RWPE2 (cell line): ENCODE measurements at regions not wholly inside any gene's neighbourhood (a gene's known extent, or its start where the extent isn't known, plus 50 kb on each side); places are given as distances from the start of the nearest gene placed in this dataset.
"Not testable (repeated sequence)": the region's sequence is repeated elsewhere in the genome, so short reads cannot be mapped to it uniquely, and the experiment has no call there.

Experiments
- ATAC-seq: fragments of 200-7000 bp; cut with Tn5 transposase; 3 replicates; pipeline ENCODE4 v1.9.1; 2021; ENCODE audit warnings: low read depth
- DNase-seq: peaks from one replicate; pipeline ENCODE4 v3.0.0-alpha.2; 2020; ENCODE audit warnings: low spot score
- H3K27ac ChIP-seq: fragments of 450-650 bp; 2 replicates; pipeline ENCODE4 v1.5.1; 2017; ENCODE audit warnings: mild to moderate bottlenecking; ENCODE audit not compliant: poor library complexity, severe bottlenecking
- H3K27me3 ChIP-seq: fragments of 250-450 bp; sonication (Bioruptor Pico); 2 replicates; pipeline ENCODE4 v1.5.1; 2021; ENCODE audit warnings: mild to moderate bottlenecking, moderate library complexity; ENCODE audit not compliant: insufficient read depth, poor library complexity, severe bottlenecking
- H3K36me3 ChIP-seq: fragments of 250-450 bp; sonication (Bioruptor Pico); 2 replicates; pipeline ENCODE4 v1.5.1; 2020; ENCODE audit warnings: low read depth, mild to moderate bottlenecking, moderate library complexity
- H3K4me1 ChIP-seq: fragments of 250-450 bp; sonication (Bioruptor Pico); 2 replicates; pipeline ENCODE4 v1.5.1; 2021; ENCODE audit warnings: mild to moderate bottlenecking, moderate library complexity; ENCODE audit not compliant: insufficient read depth, poor library complexity, severe bottlenecking
- H3K4me3 ChIP-seq: fragments of 250-450 bp; sonication (Bioruptor Pico); 2 replicates; pipeline ENCODE4 v1.5.1; 2021; ENCODE audit warnings: mild to moderate bottlenecking, moderate library complexity; ENCODE audit not compliant: severe bottlenecking
- H3K9me3 ChIP-seq: fragments of 250-450 bp; sonication (Bioruptor Pico); 2 replicates; pipeline ENCODE4 v1.5.1; 2021; ENCODE audit warnings: mild to moderate bottlenecking, moderate library complexity; ENCODE audit not compliant: severe bottlenecking
- TF ChIP-seq, protein P1 (sequence below): fragments of 450-650 bp; IDR thresholded peaks from one replicate; pipeline ENCODE4 v1.5.1; 2017; ENCODE audit warnings: mild to moderate bottlenecking, moderate library complexity; ENCODE audit not compliant: poor library complexity, severe bottlenecking

GRCh38 chr2:7758073-7758759 lies 841.0 kb downstream of the RNF144A start:
- no peak overlapping the region for H3K27ac ChIP-seq
- no peaks in the 10 kb centered on the region for H3K4me1 ChIP-seq
- no peaks in the 10 kb centered on the region for H3K27me3 ChIP-seq
- peaks cover 4% of the 10 kb centered on the region for H3K9me3 ChIP-seq
- no peaks in the 10 kb centered on the region for H3K36me3 ChIP-seq
- H3K4me3 ChIP-seq, result no peak overlapping the region
- ATAC-seq, result no peak
- no peak for DNase-seq
- TF ChIP-seq, protein P1, sequence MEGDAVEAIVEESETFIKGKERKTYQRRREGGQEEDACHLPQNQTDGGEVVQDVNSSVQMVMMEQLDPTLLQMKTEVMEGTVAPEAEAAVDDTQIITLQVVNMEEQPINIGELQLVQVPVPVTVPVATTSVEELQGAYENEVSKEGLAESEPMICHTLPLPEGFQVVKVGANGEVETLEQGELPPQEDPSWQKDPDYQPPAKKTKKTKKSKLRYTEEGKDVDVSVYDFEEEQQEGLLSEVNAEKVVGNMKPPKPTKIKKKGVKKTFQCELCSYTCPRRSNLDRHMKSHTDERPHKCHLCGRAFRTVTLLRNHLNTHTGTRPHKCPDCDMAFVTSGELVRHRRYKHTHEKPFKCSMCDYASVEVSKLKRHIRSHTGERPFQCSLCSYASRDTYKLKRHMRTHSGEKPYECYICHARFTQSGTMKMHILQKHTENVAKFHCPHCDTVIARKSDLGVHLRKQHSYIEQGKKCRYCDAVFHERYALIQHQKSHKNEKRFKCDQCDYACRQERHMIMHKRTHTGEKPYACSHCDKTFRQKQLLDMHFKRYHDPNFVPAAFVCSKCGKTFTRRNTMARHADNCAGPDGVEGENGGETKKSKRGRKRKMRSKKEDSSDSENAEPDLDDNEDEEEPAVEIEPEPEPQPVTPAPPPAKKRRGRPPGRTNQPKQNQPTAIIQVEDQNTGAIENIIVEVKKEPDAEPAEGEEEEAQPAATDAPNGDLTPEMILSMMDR, result no peak

GRCh38 chr2:7759898-7760297 lies 842.7 kb downstream of the RNF144A start:
- Histone ChIP-seq H3K27ac (no peak overlapping the region), H3K4me3 (no peak overlapping the region), H3K27me3 (no peaks in the 10 kb centered on the region), H3K4me1 (no peaks in the 10 kb centered on the region), H3K36me3 (no peaks in the 10 kb centered on the region), H3K9me3 (peaks cover 6% of the 10 kb centered on the region)
- TF ChIP-seq, protein P1, result no peak
- no peak for DNase-seq
- ATAC-seq, result no peak

GRCh38 chr2:7763418-7763817 lies 846.2 kb downstream of the RNF144A start:
- ATAC-seq, DNase-seq, H3K9me3 ChIP-seq, H3K4me3 ChIP-seq, H3K4me1 ChIP-seq, H3K27me3 ChIP-seq, H3K36me3 ChIP-seq, H3K27ac ChIP-seq: not testable (repeated sequence)

DNA sequence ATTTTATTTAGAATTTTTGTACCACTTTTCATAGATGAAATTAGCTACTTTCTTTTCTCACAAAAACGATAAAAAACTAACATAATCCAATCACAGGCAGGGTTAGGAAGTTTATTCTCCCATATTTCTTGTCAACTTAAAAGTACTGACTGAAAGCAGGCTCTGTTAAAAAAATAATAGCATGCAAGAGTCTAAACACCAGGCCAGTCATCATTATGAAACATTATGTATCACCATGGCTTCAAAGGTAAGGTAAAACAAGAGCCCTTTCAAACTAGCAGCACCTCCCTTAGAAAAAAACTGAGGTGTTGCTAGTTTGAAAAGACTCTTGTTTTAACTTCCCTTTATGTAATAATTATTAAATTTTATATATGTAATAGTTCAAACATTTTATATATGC lies 848.0 kb downstream of the RNF144A start:
- Histone ChIP-seq H3K4me3 (no peak overlapping the region), H3K27me3 (no peaks in the 10 kb centered on the region), H3K9me3 (peaks cover 2% of the 10 kb centered on the region), H3K27ac (no peak overlapping the region), H3K36me3 (no peaks in the 10 kb centered on the region), H3K4me1 (no peaks in the 10 kb centered on the region)
- ATAC-seq (no peak), DNase-seq (no peak)
- TF ChIP-seq, protein P1, result no peak

- Histone ChIP-seq H3K36me3 (no peaks in the 10 kb centered on the region), H3K4me3 (no peak overlapping the region), H3K27ac (no peak overlapping the region), H3K4me1 (no peaks in the 10 kb centered on the region), H3K27me3 (no peaks in the 10 kb centered on the region), H3K9me3 (peaks cover 2% of the 10 kb centered on the region)
- no peak for ATAC-seq
- DNase-seq, result no peak
- TF ChIP-seq, protein P1, result no peak
These were observed 849.0 kb downstream of the RNF144A start for GRCh38 chr2:7766088-7766722.
